Activated CD4-positive, alpha-beta T cell treated with anti-CD3 and anti-CD28 coated beads for 4 hours (primary cell): ENCODE measurements at regions not wholly inside any gene's neighbourhood (a gene's known extent, or its start where the extent isn't known, plus 50 kb on each side); places are given as distances from the start of the nearest gene placed in this dataset.

ENCODE experiments used
- DNase-seq, 2 donors: peaks; one replicate each; pipeline ENCODE4 v3.0.0-alpha.2; 2020

DNA sequence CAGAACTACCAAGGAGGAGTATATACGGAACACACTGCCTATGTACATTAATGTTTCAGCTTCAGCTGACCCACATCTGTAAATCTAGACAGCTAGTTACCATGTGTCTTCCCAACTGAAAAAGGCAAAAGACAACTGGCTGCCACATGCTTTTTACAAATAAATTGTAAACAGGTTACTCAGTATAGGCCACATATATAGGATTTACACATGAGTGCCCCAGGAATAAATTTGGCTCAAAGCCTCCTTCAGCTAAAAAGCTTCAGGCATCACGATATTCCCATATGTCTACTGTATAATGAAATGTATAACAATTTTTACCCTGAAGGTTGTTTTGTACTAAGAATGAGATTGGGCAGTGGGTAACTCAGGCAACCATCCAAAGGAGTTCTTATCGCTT is 175.9 kb upstream of the BMP4 start:
- no peak for DNase-seq

DNA sequence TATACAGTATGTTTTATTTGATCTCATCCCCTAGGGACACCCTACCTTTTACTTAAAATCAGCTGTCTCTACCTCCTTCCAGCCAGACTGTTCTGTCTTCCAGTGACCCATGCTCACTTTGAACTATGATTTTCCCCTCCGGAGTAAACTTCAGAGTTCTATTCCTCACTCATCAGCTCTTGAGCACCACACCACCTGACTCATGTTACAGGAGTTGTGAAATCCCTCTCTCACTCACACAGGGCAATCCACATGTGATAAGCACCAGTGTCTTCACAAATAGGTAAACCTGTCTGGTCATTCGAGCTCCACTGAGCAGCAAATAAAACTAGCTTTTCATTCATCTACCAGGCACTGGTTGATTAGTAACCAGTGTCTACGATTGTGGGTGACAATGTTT is 177.3 kb upstream of the BMP4 start:
- no peak for DNase-seq

DNA sequence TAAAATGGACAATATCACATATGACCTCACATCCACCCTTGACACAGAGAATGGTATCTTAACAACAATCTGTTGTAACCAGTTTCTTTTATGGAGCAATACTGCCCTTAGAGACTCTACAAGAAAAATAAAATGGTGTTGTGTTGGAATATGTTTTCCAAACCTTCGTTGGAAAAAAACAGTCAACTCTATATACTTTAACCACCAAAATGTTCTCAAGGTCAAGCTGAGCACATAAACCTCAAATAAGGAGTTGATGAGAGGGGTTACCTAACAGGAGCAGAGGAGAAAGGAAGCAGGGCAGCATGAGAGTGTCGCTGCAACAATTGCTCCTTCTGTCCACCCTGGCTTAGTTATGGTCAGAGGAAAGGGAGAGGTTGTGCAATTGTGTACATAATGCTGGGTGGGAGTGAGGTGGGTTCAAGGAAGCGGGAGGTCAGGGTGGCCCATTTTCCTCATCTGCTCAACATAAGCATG is 179.2 kb upstream of the BMP4 start:
- DNase-seq: no peak

GRCh38 chr14:54136894-54137613 is 180.4 kb upstream of the BMP4 start:
- DNase-seq: no peak

- no peak for DNase-seq
Measured at GRCh38 chr14:54137614-54137961, 181.0 kb upstream of the BMP4 start.

DNA sequence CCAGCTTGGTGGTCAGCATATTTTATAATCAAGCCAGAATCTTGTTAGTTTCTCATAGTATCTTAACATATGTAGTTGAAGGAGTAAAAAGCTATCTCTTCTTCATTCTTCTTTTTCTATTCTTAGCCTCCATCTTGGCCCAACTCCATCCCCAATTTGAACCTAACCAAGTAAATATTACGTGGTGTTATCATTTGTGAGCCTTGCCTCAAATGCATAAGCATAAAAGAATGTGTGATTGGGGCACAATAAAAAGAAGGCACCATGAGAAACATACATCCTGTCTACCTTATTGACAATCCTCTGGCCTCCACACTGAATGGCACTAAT is 181.4 kb upstream of the BMP4 start:
- DNase-seq: no peak

DNA sequence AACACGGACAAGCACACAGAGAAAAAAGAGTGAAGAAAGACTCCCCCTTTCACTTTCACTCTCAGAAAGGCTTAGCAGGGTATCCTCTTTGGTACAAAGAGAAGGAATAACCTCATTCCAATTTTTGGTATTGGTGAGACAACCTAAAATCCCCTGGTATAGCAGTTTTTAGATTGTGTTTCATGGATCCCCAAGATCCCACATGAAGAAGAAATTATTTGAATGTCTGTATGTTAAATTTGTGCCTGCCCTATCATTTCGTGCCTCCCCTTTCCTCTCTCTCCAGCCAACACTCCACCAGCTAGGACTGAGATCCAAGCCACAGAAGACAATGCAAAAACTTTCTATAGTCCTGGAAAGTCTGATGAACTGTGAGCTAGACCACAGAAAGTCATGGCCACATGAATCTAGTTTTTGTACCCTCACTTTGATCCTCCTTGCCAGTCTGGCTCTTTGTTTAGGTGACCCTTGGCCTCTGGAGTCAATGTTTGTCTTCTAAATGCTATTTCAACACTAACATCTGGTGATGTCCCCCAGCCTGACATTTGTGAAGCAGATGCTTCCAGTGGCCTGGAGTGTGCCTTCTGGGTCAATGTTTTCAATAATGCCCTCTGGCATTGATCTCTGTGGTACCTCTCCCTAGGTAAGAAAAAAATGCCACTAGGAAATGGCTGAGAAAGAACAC is 181.9 kb upstream of the BMP4 start:
- DNase-seq: no peak

GRCh38 chr14:54140551-54140950 is 183.9 kb upstream of the BMP4 start:
- DNase-seq: no peak

DNA sequence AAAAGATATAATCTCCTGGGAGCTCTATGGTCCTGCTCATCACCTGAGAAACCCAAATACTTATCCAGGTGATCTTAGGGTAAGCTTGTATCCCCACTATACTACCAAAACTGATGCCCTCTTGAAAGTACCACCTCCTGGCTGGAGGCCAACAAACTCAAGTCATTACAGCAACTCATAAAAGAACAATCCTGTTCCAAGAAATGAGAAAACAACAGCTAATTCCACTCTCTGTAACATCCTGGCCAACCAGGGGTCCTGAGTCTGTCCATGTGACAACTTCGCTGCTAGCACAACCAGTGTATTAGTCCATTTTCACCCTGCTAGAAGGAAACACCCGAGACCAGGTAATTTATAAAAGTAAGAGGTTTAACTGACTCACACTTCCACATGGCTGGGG is 190.0 kb upstream of the BMP4 start:
- DNase-seq: no peak

- no peak for DNase-seq
Measured at GRCh38 chr14:54147282-54147681, 190.7 kb upstream of the BMP4 start.

- no peak for DNase-seq
Measured at GRCh38 chr14:54147758-54148157, 191.1 kb upstream of the BMP4 start.

DNA sequence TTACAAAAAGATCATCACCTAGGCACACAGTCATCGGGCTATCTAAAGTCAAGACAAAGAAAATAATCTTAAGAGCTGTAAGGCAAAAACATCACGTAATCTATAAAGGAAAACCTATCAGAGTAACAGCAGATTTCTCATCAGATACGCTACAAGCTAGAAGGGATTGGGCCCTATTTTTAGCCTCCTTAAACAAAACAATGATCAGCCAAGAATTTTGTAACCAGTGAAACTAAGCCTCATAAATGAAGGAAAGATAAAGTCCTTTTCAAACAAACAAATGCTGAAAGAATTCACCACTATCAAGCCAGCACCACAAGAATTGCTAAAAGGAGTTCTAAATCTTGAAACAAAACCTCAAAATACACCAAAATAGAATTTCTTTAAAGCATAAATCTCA is 191.6 kb upstream of the BMP4 start:
- no peak for DNase-seq

- DNase-seq: no peak
Measured at GRCh38 chr14:54152351-54152750, 195.7 kb upstream of the BMP4 start.

GRCh38 chr14:54166049-54166950 is 209.7 kb upstream of the BMP4 start:
- no peak for DNase-seq

DNA sequence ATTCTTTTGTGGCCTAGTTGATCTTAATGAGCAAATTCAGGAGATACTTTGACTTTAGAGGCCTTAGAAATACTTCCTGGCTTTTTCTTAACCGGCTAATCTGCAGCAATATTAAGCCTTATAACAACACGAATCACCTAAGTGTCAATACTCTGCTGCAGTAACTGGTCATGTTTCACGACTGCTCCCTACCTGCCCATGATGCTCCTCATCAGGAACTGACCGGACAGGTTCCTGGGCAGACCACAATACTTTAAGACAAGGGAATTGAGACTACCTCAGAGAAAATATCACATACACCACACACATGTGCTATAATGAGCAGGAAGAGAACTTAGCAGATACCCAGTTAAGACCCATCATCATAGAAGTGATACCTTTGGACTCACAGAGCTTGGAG is 211.9 kb upstream of the BMP4 start:
- no peak for DNase-seq

- DNase-seq: no peak
Measured at GRCh38 chr14:54169254-54169924, 212.8 kb upstream of the BMP4 start.

- DNase-seq: no peak
Measured at GRCh38 chr14:54170301-54170700, 213.7 kb upstream of the BMP4 start.

DNA sequence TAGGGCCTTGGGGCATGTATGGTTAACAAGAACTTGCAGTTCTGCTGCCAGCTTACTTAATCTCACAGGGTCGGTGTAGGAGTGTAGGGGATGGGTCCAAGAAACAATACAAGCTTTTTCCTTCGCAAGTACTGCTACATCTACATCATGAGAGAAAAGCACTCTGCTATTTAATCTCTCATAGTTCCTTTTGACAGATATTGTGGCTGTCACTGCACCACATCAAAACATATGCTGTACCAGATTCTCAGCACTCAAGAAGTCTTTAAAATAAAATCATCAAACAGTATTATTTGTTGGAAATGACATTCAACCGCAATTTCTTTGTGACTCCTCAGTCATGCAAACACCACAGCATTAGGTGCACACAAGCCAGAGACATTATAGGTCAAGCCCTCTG is 215.5 kb upstream of the BMP4 start:
- DNase-seq: no peak

GRCh38 chr14:54172562-54172961 is 215.9 kb upstream of the BMP4 start:
- no peak for DNase-seq

DNA sequence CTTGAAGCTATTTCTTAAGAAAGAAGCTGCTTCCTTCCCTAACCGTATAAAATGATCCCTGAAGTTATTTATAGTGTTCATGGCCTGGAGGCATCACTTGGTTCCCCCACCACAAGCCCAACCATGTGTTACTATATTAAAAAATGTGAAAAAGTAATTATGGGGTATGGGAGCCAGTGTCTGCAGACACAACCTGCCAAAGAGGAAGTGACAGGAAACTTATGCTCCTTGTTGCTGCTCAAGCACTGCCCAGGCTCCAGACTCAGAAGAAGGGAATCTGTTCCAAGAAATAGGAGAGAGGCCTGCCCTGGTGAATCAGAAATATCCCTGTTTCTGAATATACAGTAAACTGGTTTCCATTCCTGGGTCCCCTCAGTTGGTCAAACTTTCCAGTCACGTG is 217.2 kb upstream of the BMP4 start:
- DNase-seq: no peak

DNA sequence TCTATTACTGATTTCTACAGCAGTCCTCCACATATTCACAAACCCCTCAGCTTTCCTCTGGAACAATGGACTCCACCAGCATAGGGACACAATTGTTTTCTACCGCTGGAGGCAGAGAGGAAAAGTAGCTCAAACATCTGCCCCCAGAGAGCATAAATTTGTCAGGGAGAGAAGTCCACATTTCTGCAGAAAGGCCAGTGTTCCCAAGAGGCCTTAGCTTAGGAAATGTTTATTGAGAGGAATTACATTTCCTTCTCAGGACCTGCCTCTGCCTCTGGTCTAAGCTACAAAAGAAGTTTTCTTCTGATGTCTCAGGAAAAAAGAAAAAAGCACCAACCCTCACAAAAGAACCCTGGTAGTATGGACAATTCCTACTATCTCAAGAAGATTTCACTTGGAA is 217.8 kb upstream of the BMP4 start:
- no peak for DNase-seq

DNA sequence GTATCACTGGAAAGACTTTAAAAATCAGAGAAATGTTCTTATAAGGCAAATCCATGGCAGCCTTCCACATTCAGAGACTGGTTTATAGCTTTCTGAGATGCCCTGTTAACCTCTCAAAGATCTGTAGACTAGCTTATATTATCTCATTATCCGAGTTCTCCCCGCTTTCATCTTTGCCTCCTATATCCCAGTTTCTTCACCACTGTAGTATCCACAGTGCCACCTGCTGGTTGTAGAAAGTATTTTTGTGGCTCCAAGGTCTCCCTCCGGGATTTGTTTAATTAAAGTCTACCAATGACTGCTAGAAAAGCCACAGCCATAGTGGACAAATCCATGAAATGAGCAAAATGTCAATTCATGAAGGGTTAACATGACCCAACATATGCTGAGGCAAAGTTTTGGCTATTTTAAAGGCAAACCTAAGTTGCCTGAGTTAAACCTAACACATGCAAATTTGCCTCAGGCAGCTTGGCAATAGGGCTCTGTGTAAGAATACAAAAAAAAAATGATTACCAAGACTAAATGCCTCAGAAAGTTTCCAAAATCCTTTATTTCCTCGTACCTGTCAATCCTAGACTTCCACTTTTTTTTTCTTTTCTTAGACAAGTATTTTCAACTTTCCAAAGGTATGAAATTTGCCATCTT is 218.8 kb upstream of the BMP4 start:
- DNase-seq: peak; percentile 13 to 22

DNA sequence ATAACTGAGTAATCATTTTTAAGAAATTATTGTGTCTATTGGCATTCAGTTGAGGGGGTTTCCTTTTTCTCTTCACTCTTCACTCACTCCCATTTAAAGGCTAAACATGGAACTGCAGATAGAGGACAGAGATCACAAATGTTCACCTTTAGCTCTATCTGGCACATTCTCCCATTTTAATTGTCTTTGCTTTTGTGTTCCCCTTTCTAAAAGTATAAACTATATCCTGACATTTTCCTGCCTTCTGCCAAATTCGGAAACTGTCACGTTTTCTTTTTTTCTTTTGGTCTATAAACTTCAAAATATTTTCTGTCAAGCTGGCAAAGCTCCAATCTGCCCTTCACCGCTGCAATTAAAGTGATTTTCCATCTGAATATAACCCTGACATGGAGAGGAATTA is 219.8 kb upstream of the CDKN3 start:
- DNase-seq: no peak
